ENCODE measurements at regions not wholly inside any gene's neighbourhood (a gene's known extent, or its start where the extent isn't known, plus 50 kb on each side); places are given as distances from the start of the nearest gene placed in this dataset.

DNA sequence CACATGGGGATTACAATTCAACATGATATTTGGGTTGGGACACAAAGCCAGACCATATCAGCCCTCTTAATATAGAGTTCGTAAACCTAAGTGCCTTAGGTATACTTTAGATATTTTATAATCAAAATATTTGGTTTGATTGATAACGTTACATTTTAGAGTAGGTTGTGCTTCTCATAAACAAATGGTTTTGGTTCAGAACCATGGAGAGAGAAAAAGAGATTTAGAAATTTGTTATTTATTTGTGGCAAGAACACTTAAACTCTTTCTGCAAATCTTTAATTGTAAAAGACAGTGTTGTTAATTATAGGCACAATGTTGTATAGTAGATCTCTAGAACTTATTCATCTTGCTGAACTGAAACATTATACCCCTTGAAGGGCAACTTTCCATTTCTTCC lies 298.8 kb downstream of the TENT4A start (continued):
- TF ChIP-seq, protein P1, sequence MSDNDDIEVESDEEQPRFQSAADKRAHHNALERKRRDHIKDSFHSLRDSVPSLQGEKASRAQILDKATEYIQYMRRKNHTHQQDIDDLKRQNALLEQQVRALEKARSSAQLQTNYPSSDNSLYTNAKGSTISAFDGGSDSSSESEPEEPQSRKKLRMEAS (CRISPR knock-in tag; IDR thresholded peaks at IDR 0.05): no peak
- TF ChIP-seq, protein P2, sequence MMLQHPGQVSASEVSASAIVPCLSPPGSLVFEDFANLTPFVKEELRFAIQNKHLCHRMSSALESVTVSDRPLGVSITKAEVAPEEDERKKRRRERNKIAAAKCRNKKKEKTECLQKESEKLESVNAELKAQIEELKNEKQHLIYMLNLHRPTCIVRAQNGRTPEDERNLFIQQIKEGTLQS (CRISPR knock-in tag; conservative IDR thresholded peaks at IDR 0.05): no peak
- TF ChIP-seq ERG (CRISPR knock-in tag; IDR thresholded peaks at IDR 0.05): no peak
- TF ChIP-seq, protein P3, sequence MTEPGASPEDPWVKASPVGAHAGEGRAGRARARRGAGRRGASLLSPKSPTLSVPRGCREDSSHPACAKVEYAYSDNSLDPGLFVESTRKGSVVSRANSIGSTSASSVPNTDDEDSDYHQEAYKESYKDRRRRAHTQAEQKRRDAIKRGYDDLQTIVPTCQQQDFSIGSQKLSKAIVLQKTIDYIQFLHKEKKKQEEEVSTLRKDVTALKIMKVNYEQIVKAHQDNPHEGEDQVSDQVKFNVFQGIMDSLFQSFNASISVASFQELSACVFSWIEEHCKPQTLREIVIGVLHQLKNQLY (CRISPR knock-in tag; IDR thresholded peaks at IDR 0.05): no peak

DNA sequence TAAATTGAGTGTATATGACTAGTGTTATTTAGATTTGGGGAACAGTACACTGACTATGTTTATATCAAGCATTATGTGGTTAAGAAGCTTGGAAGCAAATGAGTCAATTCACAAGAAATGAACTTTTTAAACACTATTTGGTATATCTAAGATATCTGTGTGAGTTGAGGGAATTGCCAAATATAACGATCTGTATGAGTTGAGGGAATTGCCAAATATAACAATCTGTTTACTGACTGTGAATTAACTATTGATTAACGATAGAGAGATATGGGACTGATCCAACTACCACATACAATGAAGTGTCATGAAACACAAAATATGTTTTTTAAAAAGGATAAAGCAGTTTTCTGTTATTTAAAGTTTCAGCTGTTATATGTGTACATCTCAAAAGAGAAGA lies 301.4 kb downstream of the TENT4A start:
- no peak for TF ChIP-seq EMX1 (CRISPR knock-in tag; IDR thresholded peaks at IDR 0.05)
- TF ChIP-seq ZNF121 (CRISPR knock-in tag; IDR thresholded peaks at IDR 0.05): no peak
- no peak for TF ChIP-seq CREB1 (CRISPR knock-in tag; IDR thresholded peaks at IDR 0.05)
- no peak for TF ChIP-seq E2F5 (CRISPR knock-in tag; IDR thresholded peaks at IDR 0.05)
- TF ChIP-seq TCF7 (CRISPR knock-in tag; IDR thresholded peaks at IDR 0.05; ENCODE audit: low read depth): no peak
- no peak for TF ChIP-seq ZNF281 (CRISPR knock-in tag; IDR thresholded peaks at IDR 0.05)
- TF ChIP-seq, protein P4, sequence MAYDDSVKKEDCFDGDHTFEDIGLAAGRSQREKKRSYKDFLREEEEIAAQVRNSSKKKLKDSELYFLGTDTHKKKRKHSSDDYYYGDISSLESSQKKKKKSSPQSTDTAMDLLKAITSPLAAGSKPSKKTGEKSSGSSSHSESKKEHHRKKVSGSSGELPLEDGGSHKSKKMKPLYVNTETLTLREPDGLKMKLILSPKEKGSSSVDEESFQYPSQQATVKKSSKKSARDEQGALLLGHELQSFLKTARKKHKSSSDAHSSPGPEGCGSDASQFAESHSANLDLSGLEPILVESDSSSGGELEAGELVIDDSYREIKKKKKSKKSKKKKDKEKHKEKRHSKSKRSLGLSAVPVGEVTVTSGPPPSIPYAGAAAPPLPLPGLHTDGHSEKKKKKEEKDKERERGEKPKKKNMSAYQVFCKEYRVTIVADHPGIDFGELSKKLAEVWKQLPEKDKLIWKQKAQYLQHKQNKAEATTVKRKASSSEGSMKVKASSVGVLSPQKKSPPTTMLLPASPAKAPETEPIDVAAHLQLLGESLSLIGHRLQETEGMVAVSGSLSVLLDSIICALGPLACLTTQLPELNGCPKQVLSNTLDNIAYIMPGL (CRISPR knock-in tag; IDR thresholded peaks at IDR 0.05): no peak
- TF ChIP-seq ETV6 (CRISPR knock-in tag; IDR thresholded peaks at IDR 0.05): no peak
- no peak for TF ChIP-seq GRHL2 (CRISPR knock-in tag; IDR thresholded peaks at IDR 0.05; ENCODE audit: insufficient replicate concordance, severe bottlenecking)
- TF ChIP-seq, protein P5, sequence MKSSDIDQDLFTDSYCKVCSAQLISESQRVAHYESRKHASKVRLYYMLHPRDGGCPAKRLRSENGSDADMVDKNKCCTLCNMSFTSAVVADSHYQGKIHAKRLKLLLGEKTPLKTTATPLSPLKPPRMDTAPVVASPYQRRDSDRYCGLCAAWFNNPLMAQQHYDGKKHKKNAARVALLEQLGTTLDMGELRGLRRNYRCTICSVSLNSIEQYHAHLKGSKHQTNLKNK (CRISPR knock-in tag; IDR thresholded peaks at IDR 0.05): no peak
- no peak for TF ChIP-seq PRRX2 (CRISPR knock-in tag; IDR thresholded peaks at IDR 0.05)
- no peak for TF ChIP-seq ATF6 (CRISPR knock-in tag; IDR thresholded peaks at IDR 0.05)
- TF ChIP-seq ZNF671 (CRISPR knock-in tag; IDR thresholded peaks at IDR 0.05): no peak
- H3K27ac Mint-ChIP-seq: no peak overlapping the region
- ChIA-PET POLR2A (no interaction called here), CTCF (no interaction called here)
- H3K9me3 Mint-ChIP-seq: peaks cover 5% of the 10 kb centered on the region
- no peaks in the 10 kb centered on the region for H3K36me3 Mint-ChIP-seq
- ATAC-seq: no peak
- peaks cover 6% of the 10 kb centered on the region for H3K27me3 Mint-ChIP-seq (ENCODE audit: low read depth)
- no peak overlapping the region for H3K4me3 Mint-ChIP-seq
- H3K4me1 Mint-ChIP-seq: no peaks in the 10 kb centered on the region
- DNase-seq (ENCODE audit: low spot score): no peak
